ENCODE measurements at regions not wholly inside any gene's neighbourhood (a gene's known extent, or its start where the extent isn't known, plus 50 kb on each side); places are given as distances from the start of the nearest gene placed in this dataset.

- Mint-ChIP-seq H3K4me3 (no peak overlapping the region), H3K27ac (no peak overlapping the region), H3K9me3 (no peaks in the 10 kb centered on the region), H3K36me3 (ENCODE audit: low read depth) (no peaks in the 10 kb centered on the region), H3K27me3 (ENCODE audit: low read depth) (no peaks in the 10 kb centered on the region), H3K4me1 (ENCODE audit: low read depth) (no peaks in the 10 kb centered on the region)
- no peak for DNase-seq (ENCODE audit: low spot score)
Observed at GRCh38 chr12:93152617-93153016, 223.5 kb upstream of the EEA1 start.

GRCh38 chr12:93153321-93153720 is 224.2 kb upstream of the EEA1 start:
- no peaks in the 10 kb centered on the region for H3K4me1 Mint-ChIP-seq (ENCODE audit: low read depth)
- H3K9me3 Mint-ChIP-seq = peaks cover 5% of the 10 kb centered on the region
- H3K36me3 Mint-ChIP-seq (ENCODE audit: low read depth) = no peaks in the 10 kb centered on the region
- H3K27ac Mint-ChIP-seq = no peak overlapping the region
- DNase-seq (ENCODE audit: low spot score) = no peak
- H3K27me3 Mint-ChIP-seq (ENCODE audit: low read depth) = no peaks in the 10 kb centered on the region
- H3K4me3 Mint-ChIP-seq = no peak overlapping the region

DNA sequence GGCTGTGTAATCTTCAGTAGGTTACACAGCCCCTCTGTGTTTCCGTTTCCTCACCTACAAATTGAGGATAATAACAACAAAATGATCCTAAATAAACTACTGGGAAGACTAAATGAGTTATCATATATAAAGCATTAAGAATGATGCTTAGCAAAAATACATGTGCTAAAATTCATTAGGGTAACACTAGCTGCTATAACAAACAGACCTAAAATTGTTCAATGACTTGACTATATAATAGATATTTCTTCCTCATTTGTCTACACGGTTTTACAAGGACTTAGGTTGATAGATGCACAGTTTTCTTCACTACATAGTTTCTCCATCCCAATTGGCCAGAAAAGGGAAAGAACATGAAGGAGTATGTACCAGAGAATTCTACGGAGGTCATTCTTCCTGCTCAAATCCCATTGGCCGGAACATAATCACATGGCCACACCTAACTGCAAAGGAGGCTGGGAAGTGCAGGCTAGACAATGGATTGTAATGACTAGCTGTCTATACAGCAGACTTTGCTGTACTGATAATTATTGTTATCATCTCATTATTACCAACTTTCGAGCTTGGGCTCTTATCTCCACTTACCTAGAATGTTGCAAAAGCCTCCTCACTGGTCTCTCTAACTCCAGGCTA is 223.5 kb upstream of the NUDT4 start:
- Mint-ChIP-seq H3K36me3 (ENCODE audit: low read depth) (no peaks in the 10 kb centered on the region), H3K9me3 (peaks cover 12% of the 10 kb centered on the region), H3K27me3 (ENCODE audit: low read depth) (no peaks in the 10 kb centered on the region), H3K4me1 (ENCODE audit: low read depth) (no peaks in the 10 kb centered on the region), H3K4me3 (no peak overlapping the region), H3K27ac (no peak overlapping the region)
- DNase-seq (ENCODE audit: low spot score) = no peak

GRCh38 chr12:93154753-93155480 is 222.8 kb upstream of the NUDT4 start:
- Mint-ChIP-seq H3K27me3 (ENCODE audit: low read depth) (no peaks in the 10 kb centered on the region), H3K4me3 (no peak overlapping the region), H3K4me1 (ENCODE audit: low read depth) (no peaks in the 10 kb centered on the region), H3K36me3 (ENCODE audit: low read depth) (no peaks in the 10 kb centered on the region), H3K9me3 (peaks cover 12% of the 10 kb centered on the region), H3K27ac (no peak overlapping the region)
- DNase-seq (ENCODE audit: low spot score) = no peak

GRCh38 chr12:93156086-93156716 is 221.5 kb upstream of the NUDT4 start:
- no peak overlapping the region for H3K27ac Mint-ChIP-seq
- peaks cover 12% of the 10 kb centered on the region for H3K9me3 Mint-ChIP-seq
- H3K4me3 Mint-ChIP-seq = no peak overlapping the region
- peaks cover 1% of the 10 kb centered on the region for H3K27me3 Mint-ChIP-seq (ENCODE audit: low read depth)
- no peak for DNase-seq (ENCODE audit: low spot score)
- H3K36me3 Mint-ChIP-seq (ENCODE audit: low read depth) = no peaks in the 10 kb centered on the region
- no peaks in the 10 kb centered on the region for H3K4me1 Mint-ChIP-seq (ENCODE audit: low read depth)

GRCh38 chr12:93157279-93157678 is 220.4 kb upstream of the NUDT4 start:
- Mint-ChIP-seq H3K36me3 (ENCODE audit: low read depth) (no peaks in the 10 kb centered on the region), H3K4me3 (no peak overlapping the region), H3K4me1 (ENCODE audit: low read depth) (no peaks in the 10 kb centered on the region), H3K9me3 (peaks cover 12% of the 10 kb centered on the region), H3K27ac (no peak overlapping the region), H3K27me3 (ENCODE audit: low read depth) (peaks cover 2% of the 10 kb centered on the region)
- no peak for DNase-seq (ENCODE audit: low spot score)

- Mint-ChIP-seq H3K27me3 (ENCODE audit: low read depth) (peaks cover 2% of the 10 kb centered on the region), H3K27ac (no peak overlapping the region), H3K4me3 (no peak overlapping the region), H3K4me1 (ENCODE audit: low read depth) (no peaks in the 10 kb centered on the region), H3K36me3 (ENCODE audit: low read depth) (no peaks in the 10 kb centered on the region), H3K9me3 (peaks cover 12% of the 10 kb centered on the region)
- no peak for DNase-seq (ENCODE audit: low spot score)
Observed at GRCh38 chr12:93158065-93158843, 219.5 kb upstream of the NUDT4 start.

DNA sequence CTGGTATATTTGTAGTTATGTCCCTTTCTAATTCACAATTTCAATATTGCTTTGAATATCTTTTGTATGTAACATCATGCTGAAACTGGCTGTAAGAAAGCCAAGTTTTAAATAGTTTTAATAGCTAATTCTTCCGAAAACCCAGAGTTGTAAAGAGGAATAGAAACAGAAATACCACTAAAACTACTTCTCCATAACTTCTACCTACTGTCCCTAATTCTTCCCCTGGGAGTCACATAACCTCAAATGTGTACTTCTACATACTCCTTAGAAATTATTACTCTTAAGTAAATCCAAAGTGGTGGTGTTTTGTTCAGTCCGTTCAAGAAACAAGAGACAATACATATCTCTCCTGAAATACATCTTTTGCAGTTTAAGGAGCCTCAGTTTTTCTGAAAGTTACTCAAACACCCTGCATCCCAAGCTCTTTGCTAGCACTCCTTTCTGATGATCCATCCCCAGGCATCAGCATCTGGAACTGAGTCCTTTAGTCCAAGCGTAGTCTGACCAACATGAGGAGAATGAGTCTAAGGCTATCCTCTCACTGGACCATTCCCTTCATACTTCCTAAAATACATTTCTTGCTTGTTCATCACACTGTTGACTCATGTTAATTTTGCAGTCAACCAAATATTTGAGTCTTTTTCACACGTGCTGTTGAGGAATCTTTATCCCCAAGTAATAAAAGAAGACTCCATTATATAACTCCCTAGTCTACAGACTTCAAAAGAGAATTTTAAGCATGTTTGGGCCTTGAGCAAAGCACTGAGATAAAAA is 214.3 kb upstream of the NUDT4 start:
- H3K27ac Mint-ChIP-seq = no peak overlapping the region
- H3K36me3 Mint-ChIP-seq (ENCODE audit: low read depth) = no peaks in the 10 kb centered on the region
- peaks cover 2% of the 10 kb centered on the region for H3K27me3 Mint-ChIP-seq (ENCODE audit: low read depth)
- H3K4me1 Mint-ChIP-seq (ENCODE audit: low read depth) = no peaks in the 10 kb centered on the region
- no peak for DNase-seq (ENCODE audit: low spot score)
- peaks cover 6% of the 10 kb centered on the region for H3K9me3 Mint-ChIP-seq
- no peak overlapping the region for H3K4me3 Mint-ChIP-seq

DNA sequence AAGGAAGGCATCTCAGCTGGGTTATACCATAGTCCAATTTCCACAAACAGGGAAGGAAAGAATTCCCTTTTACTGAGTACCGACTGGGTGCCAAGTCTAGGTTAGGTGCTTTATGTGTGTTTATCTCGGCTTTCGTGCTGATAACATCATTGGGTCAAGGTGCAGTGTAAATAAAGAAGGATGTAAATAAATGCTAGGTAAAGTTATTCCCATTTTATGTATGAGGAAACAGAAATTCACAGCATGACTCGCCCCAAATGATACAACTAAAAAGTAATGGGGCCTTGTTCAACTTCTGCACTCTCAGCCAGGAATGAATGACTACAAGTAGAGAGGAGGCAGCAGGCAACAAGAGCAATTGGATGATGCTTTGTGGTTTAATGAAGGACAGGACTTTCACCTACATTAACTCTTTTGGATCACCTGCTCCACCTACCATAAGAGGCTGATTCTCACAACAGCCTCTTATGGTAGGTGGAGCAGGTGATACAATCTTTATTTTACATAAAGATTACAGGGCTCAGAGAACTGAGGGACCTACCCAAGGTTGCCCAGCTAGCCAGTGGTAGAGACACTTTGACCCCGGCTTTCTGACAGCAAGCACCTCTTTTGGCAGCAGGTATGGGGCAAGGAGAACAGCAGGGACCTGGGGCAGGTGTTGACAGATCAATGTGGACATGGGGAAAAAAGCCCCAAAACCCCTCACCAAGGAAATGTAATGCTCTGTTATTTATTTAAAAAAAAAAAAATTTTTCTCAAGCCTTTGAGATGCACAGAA is 213.4 kb upstream of the NUDT4 start:
- no peaks in the 10 kb centered on the region for H3K4me1 Mint-ChIP-seq (ENCODE audit: low read depth)
- no peak for DNase-seq (ENCODE audit: low spot score)
- H3K4me3 Mint-ChIP-seq = no peak overlapping the region
- H3K9me3 Mint-ChIP-seq = no peaks in the 10 kb centered on the region
- H3K27ac Mint-ChIP-seq = no peak overlapping the region
- H3K36me3 Mint-ChIP-seq (ENCODE audit: low read depth) = no peaks in the 10 kb centered on the region
- peaks cover 2% of the 10 kb centered on the region for H3K27me3 Mint-ChIP-seq (ENCODE audit: low read depth)

- Mint-ChIP-seq H3K27me3 (ENCODE audit: low read depth) (peaks cover 2% of the 10 kb centered on the region), H3K9me3 (no peaks in the 10 kb centered on the region), H3K27ac (no peak overlapping the region), H3K4me3 (no peak overlapping the region), H3K4me1 (ENCODE audit: low read depth) (no peaks in the 10 kb centered on the region), H3K36me3 (ENCODE audit: low read depth) (no peaks in the 10 kb centered on the region)
- no peak for DNase-seq (ENCODE audit: low spot score)
Observed at GRCh38 chr12:93165384-93165932, 212.3 kb upstream of the NUDT4 start.

- Mint-ChIP-seq H3K36me3 (ENCODE audit: low read depth) (no peaks in the 10 kb centered on the region), H3K4me1 (ENCODE audit: low read depth) (no peaks in the 10 kb centered on the region), H3K27me3 (ENCODE audit: low read depth) (no peaks in the 10 kb centered on the region), H3K27ac (no peak overlapping the region), H3K4me3 (no peak overlapping the region), H3K9me3 (no peaks in the 10 kb centered on the region)
- DNase-seq (ENCODE audit: low spot score) = no peak
Observed at GRCh38 chr12:93166541-93167307, 211.0 kb upstream of the NUDT4 start.

GRCh38 chr12:93167331-93167730 is 210.4 kb upstream of the NUDT4 start:
- Mint-ChIP-seq H3K9me3 (no peaks in the 10 kb centered on the region), H3K27me3 (ENCODE audit: low read depth) (no peaks in the 10 kb centered on the region), H3K4me1 (ENCODE audit: low read depth) (no peaks in the 10 kb centered on the region), H3K4me3 (no peak overlapping the region), H3K36me3 (ENCODE audit: low read depth) (no peaks in the 10 kb centered on the region), H3K27ac (no peak overlapping the region)
- DNase-seq (ENCODE audit: low spot score) = no peak
